PC-3 (cell line): ENCODE measurements at regions not wholly inside any gene's neighbourhood (a gene's known extent, or its start where the extent isn't known, plus 50 kb on each side); places are given as distances from the start of the nearest gene placed in this dataset.

Experiments
- ATAC-seq: fragments of 200-7000 bp; cut with Tn5 transposase; 2 replicates; pipeline ENCODE4 v1.9.1; 2020; ENCODE audit warnings: mild to moderate bottlenecking, moderate library complexity
- BruUV-seq: library from RNA; stranded (reverse); fragments of 400-500 nt; replicated peaks from 2 replicates; lab custom pipeline; 2021; lab: Mats Ljungman, UMichigan
- CTCF ChIA-PET: fragments of 300-600 bp; sonication (Branson Sonifier 250); formaldehyde crosslinking; loops from one replicate; lab custom pipeline; 2022; ENCODE audit warnings: antibody characterized with exemption; lab: Charles Lee
- POLR2A ChIA-PET: fragments of 300-600 bp; sonication (Branson Sonifier 250); formaldehyde crosslinking; loops from one replicate; lab custom pipeline; 2022; ENCODE audit warnings: antibody characterized with exemption; ENCODE audit not compliant: unreplicated experiment; lab: Charles Lee
- DNase-seq: peaks from one replicate; pipeline ENCODE4 v3.0.0-alpha.2; 2015
- H2AFZ ChIP-seq: fragments of 300-600 bp; sonication (generic); 2 replicates; pipeline ENCODE4 v1.6.0; 2016; ENCODE audit warnings: antibody characterized with exemption, low read length
- H3F3A ChIP-seq: fragments of 300-600 bp; sonication (generic); one replicate; pipeline ENCODE4 v1.6.0; 2017; ENCODE audit warnings: antibody characterized with exemption, low read length, control low read depth, mild to moderate bottlenecking; ENCODE audit not compliant: unreplicated experiment
- H3K27ac ChIP-seq: fragments of 300-600 bp; sonication (generic); 2 replicates; pipeline ENCODE4 v1.5.1; 2016; ENCODE audit warnings: mild to moderate bottlenecking, low read length
- H3K27me3 ChIP-seq: fragments of 300-600 bp; sonication (generic); 2 replicates; pipeline ENCODE4 v1.6.1; 2016; ENCODE audit warnings: low read length, mixed read lengths
- H3K36me3 ChIP-seq: fragments of 300-600 bp; sonication (generic); 2 replicates; pipeline ENCODE4 v1.6.1; 2016; ENCODE audit warnings: low read depth, mixed run types, low read length, mixed read lengths
- H3K4me1 ChIP-seq: fragments of 300-600 bp; sonication (generic); 2 replicates; pipeline ENCODE4 v1.5.1; 2016; ENCODE audit warnings: low read length; ENCODE audit not compliant: insufficient read depth
- H3K4me2 ChIP-seq: fragments of 300-600 bp; sonication (generic); 2 replicates; pipeline ENCODE4 v1.6.0; 2016; ENCODE audit warnings: low read length
- H3K4me3 ChIP-seq: fragments of 300-600 bp; sonication (generic); 2 replicates; pipeline ENCODE4 v1.5.1; 2016; ENCODE audit warnings: mild to moderate bottlenecking, low read length, mixed read lengths
- H3K79me2 ChIP-seq: fragments of 300-600 bp; sonication (generic); 2 replicates; pipeline ENCODE4 v1.6.1; 2017; ENCODE audit warnings: low read length, mixed read lengths
- H3K9ac ChIP-seq: fragments of 300-600 bp; sonication (generic); 2 replicates; pipeline ENCODE4 v1.6.0; 2016; ENCODE audit warnings: mild to moderate bottlenecking, low read length
- H3K9me2 ChIP-seq: fragments of 300-600 bp; sonication (generic); replicated peaks from 2 replicates; pipeline ENCODE4 v1.6.1; 2016; ENCODE audit warnings: mixed run types, low read length, mixed read lengths
- H3K9me3 ChIP-seq: fragments of 300-600 bp; sonication (generic); 2 replicates; pipeline ENCODE4 v1.6.1; 2016; ENCODE audit warnings: low read length, mixed read lengths
- H4K20me1 ChIP-seq: fragments of 300-600 bp; sonication (generic); 2 replicates; pipeline ENCODE4 v1.6.1; 2016; ENCODE audit warnings: low read length, mixed read lengths
- EZH2 ChIP-seq: fragments of 300-600 bp; sonication (generic); IDR thresholded peaks from one replicate; pipeline ENCODE4 v1.6.1; 2017; ENCODE audit warnings: antibody characterized with exemption, mild to moderate bottlenecking, low read length; ENCODE audit not compliant: unreplicated experiment
- EZH2phosphoT487 ChIP-seq: fragments of 300-600 bp; sonication (generic); IDR thresholded peaks from 2 replicates; pipeline ENCODE4 v1.6.1; 2018; ENCODE audit warnings: mild to moderate bottlenecking, antibody characterized with exemption, low read length, borderline replicate concordance
- intact Hi-C: fragments of 100-400 bp; cut with micrococcal nuclease; formaldehyde crosslinking; loops from 2 replicates; pipeline ENCODE4 v1.9.0; 2023
- TF ChIP-seq, protein P1 (sequence below): fragments of 300-600 bp; sonication (generic); conservative IDR thresholded peaks from 2 replicates; pipeline ENCODE4 v1.5.1; 2017; ENCODE audit warnings: antibody characterized with exemption, low read depth, mild to moderate bottlenecking, low read length

DNA sequence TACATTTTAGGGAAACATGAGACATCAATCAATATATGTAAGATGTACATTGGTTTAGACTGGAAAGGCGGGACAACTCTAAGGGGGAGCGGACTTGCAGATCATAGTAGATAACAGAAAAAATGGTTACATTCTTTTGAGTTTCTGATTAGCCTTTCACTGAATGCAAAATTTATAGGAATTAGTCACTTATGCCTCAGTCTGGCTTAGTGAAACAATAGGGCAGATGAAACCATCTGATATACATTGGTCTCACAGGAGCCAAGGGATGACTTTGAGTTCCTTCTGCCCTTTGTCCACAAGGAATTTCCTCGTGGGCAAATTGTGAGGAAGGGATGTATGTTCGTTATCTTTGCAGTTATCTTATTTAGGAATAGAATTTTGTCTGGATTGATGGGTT, 128.2 kb downstream of the ARSF start:
- Histone ChIP-seq H4K20me1 (no peaks in the 10 kb centered on the region), H3F3A (no peaks in the 10 kb centered on the region), H2AFZ (no peak overlapping the region), H3K9ac (no peak overlapping the region), H3K27me3 (peaks cover 7% of the 10 kb centered on the region; the same call in 1 of the 2 replicates), H3K4me1 (no peaks in the 10 kb centered on the region), H3K79me2 (no peaks in the 10 kb centered on the region), H3K36me3 (no peaks in the 10 kb centered on the region), H3K9me3 (no peaks in the 10 kb centered on the region), H3K4me2 (no peak overlapping the region), H3K27ac (no peak overlapping the region), H3K9me2 (no peaks in the 10 kb centered on the region), H3K4me3 (no peak overlapping the region)
- CTCF ChIA-PET = no interaction called here
- ATAC-seq (no peak), DNase-seq (no peak)
- TF ChIP-seq, protein P1, sequence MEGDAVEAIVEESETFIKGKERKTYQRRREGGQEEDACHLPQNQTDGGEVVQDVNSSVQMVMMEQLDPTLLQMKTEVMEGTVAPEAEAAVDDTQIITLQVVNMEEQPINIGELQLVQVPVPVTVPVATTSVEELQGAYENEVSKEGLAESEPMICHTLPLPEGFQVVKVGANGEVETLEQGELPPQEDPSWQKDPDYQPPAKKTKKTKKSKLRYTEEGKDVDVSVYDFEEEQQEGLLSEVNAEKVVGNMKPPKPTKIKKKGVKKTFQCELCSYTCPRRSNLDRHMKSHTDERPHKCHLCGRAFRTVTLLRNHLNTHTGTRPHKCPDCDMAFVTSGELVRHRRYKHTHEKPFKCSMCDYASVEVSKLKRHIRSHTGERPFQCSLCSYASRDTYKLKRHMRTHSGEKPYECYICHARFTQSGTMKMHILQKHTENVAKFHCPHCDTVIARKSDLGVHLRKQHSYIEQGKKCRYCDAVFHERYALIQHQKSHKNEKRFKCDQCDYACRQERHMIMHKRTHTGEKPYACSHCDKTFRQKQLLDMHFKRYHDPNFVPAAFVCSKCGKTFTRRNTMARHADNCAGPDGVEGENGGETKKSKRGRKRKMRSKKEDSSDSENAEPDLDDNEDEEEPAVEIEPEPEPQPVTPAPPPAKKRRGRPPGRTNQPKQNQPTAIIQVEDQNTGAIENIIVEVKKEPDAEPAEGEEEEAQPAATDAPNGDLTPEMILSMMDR = no peak
- TF ChIP-seq EZH2phosphoT487 (no peak), EZH2 (no peak)
- intact Hi-C loops = no loop called here
- no TSS peak for BruUV-seq
- POLR2A ChIA-PET = no interaction called here

DNA sequence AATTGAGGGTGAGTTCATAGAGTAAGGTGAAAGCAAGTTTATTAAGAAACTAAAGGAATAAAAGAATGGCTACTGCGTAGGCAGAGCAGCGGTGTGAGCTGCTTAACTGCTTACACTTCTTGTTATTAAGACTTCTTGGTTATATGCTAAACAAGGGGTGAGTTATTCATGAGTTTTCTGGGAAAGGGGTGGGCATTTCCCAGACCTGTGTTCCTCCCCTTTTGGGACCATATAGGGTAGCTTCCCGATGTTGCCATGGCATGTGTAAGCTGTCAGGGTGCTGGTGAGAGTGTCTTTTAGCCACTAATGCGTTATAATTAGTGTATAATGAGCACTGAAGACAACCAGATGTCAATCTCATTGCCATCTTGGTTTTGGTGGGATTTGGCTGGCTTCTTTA, 126.5 kb downstream of the ARSF start:
- Histone ChIP-seq H3F3A (no peaks in the 10 kb centered on the region), H3K27me3 (peaks cover 7% of the 10 kb centered on the region; the same call in 1 of the 2 replicates), H3K4me2 (no peak overlapping the region), H4K20me1 (no peaks in the 10 kb centered on the region), H3K79me2 (no peaks in the 10 kb centered on the region), H3K4me3 (no peak overlapping the region), H2AFZ (no peak overlapping the region), H3K9ac (no peak overlapping the region), H3K4me1 (no peaks in the 10 kb centered on the region), H3K27ac (no peak overlapping the region), H3K36me3 (no peaks in the 10 kb centered on the region), H3K9me2 (no peaks in the 10 kb centered on the region), H3K9me3 (no peaks in the 10 kb centered on the region)
- intact Hi-C loops = no loop called here
- no peak for ATAC-seq
- ChIA-PET POLR2A (no interaction called here), CTCF (no interaction called here)
- DNase-seq = no peak
- TF ChIP-seq EZH2 = no peak
- TF ChIP-seq, protein P1 = no peak
- no peak for TF ChIP-seq EZH2phosphoT487
- no TSS peak for BruUV-seq

DNA sequence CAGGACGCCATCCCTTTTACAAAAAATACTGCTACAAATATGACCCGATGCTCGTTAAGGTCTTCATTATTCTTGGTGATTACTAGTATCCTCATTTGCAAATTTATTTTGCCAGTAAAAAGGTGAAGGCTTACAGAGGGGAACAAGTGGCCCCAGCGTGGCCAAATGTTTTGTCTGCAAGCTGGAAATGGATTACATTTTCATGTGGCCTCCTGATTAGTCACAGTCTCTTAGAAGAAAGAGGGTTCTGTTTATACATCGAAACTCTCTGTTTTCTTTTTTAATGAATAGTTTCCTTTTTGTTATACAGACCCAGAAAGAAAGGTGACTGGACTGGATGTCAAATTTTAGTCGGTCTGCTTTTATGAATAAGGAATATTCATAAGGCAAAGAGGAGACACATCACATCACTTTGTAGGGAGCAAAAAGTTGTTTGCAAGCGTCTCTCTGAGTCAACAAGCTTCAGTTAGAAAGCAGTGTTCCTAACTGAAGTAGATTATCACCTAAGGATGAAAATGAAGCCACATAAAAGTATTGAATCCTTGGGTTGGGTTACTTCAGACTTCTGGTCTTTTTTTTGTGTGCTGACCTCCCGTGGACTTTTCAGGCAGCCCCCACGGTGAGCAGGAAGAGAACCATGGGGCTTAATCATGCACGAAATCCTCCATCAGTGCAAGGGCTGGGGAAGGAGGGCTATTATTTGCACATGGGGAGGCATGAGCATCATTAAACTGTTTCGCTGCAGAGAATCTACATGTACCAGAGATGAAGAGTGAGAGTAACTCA, 125.6 kb downstream of the ARSF start:
- CTCF ChIA-PET = no interaction called here
- H3K27me3 ChIP-seq = peaks cover 7% of the 10 kb centered on the region; the same call in 1 of the 2 replicates
- no peak overlapping the region for H3K4me2 ChIP-seq
- ATAC-seq (no peak), DNase-seq (no peak)
- H3K36me3 ChIP-seq = no peaks in the 10 kb centered on the region
- no peaks in the 10 kb centered on the region for H4K20me1 ChIP-seq
- no peak overlapping the region for H3K4me3 ChIP-seq
- H3K9me2 ChIP-seq = no peaks in the 10 kb centered on the region
- no peak overlapping the region for H3K9ac ChIP-seq
- no peaks in the 10 kb centered on the region for H3K79me2 ChIP-seq
- BruUV-seq = no TSS peak
- intact Hi-C loops = no loop called here
- no peaks in the 10 kb centered on the region for H3F3A ChIP-seq
- POLR2A ChIA-PET = no interaction called here
- TF ChIP-seq EZH2phosphoT487 (no peak), EZH2 (no peak)
- TF ChIP-seq, protein P1 = no peak
- H3K27ac ChIP-seq = no peak overlapping the region
- no peak overlapping the region for H2AFZ ChIP-seq
- H3K4me1 ChIP-seq = no peaks in the 10 kb centered on the region
- H3K9me3 ChIP-seq = no peaks in the 10 kb centered on the region
